Adrenal gland (tissue), 9 donors: ENCODE measurements at regions not wholly inside any gene's neighbourhood (a gene's known extent, or its start where the extent isn't known, plus 50 kb on each side); places are given as distances from the start of the nearest gene placed in this dataset.
"Not testable (repeated sequence)": the region's sequence is repeated elsewhere in the genome, so short reads cannot be mapped to it uniquely, and the experiment has no call there.

Source experiments
- DNase-seq, 7 donors: peaks; one replicate each; pipeline ENCODE4 v3.0.0-alpha.2; 2019 to 2020
- H3K27ac ChIP-seq, 5 donors: fragments of 200-600 bp; sonication (generic) in 4 of 5; 1 replicate in 3 of 5; 2 replicates in 2 of 5; pipeline versions ENCODE4 v1.5.1 to v1.8.0; 2016 to 2020; ENCODE audit warnings: mild to moderate bottlenecking in 1 of 5
- H3K27me3 ChIP-seq: fragments of 200-600 bp; 2 replicates; pipeline ENCODE4 v1.8.0; 2021
- H3K36me3 ChIP-seq, 2 donors: fragments of 200-600 bp; replicated peaks in 1 of 2; 1 replicate in 1 of 2; 2 replicates in 1 of 2; pipeline versions ENCODE4 v1.5.1 to v1.8.0; 2018 to 2022
- H3K4me1 ChIP-seq, 2 donors: fragments of 200-600 bp; replicated peaks in 1 of 2; 1 replicate in 1 of 2; 2 replicates in 1 of 2; pipeline versions ENCODE4 v1.5.1 to v1.8.0; 2018 to 2021
- H3K4me3 ChIP-seq, 4 donors: fragments of 200-600 bp; sonication (generic) in 3 of 4; one replicate each; pipeline ENCODE4 v1.5.1; 2016 to 2018
- H3K9me3 ChIP-seq, 3 donors: fragments of 200-600 bp; sonication (generic) in 1 of 3; replicated peaks in 1 of 3; 1 replicate in 2 of 3; 2 replicates in 1 of 3; pipeline versions ENCODE4 v1.5.1 to v1.8.0; 2016 to 2021
- POLR2A ChIP-seq, 2 donors: fragments of 450-650 bp; IDR thresholded peaks; one replicate each; pipeline ENCODE4 v1.6.1; 2017; ENCODE audit warnings: antibody characterized with exemption in 2 of 2, mild to moderate bottlenecking in 2 of 2, moderate library complexity in 1 of 2
- WGBS, 4 donors: extraction: QIAGEN DNeasy Blood & Tissue Kit in 2 of 4; methylation state at CpG; one replicate each; pipeline versions ENCODE4 v1.1.5 to v1.1.7; 2013 to 2017; 5-methylcytosine and 5-hydroxymethylcytosine counted together
- intact Hi-C, 2 donors: fragments of 100-400 bp; cut with DNase I; formaldehyde crosslinking; loops; one replicate each; pipeline versions ENCODE4 v1.14.1 to v1.15.0; 2022 to 2023
- small RNA-seq, 2 donors: library from RNA; depleted of rRNA; stranded (forward); fragments of <200 nt; gene quantifications; one replicate each; pipeline ENCODE3, GENCODE V24; 2016
- TF ChIP-seq, protein P1 (sequence below), 6 experiments: fragments of 450-650 bp in 4 of 6; fragments of 200-600 bp in 2 of 6; sonication (generic) in 1 of 6; IDR thresholded peaks; 1 replicate in 5 of 6; 2 replicates in 1 of 6; pipeline versions ENCODE4 v1.5.1 to v1.8.0; 2016 to 2021; ENCODE audit warnings: antibody characterized with exemption in 6 of 6, mild to moderate bottlenecking in 2 of 6, moderate library complexity in 1 of 6
- donor health status: healthy with polysubstance abuse.
- donor health status: Bipolar disorder and iron deficiency.
- donor health status: DM: yes; HTN: yes; CAD: no.
- donor health status: DM: no; HTN: no; CAD: no.
- donor health status: DM: no; HTN: no; CAD: no.

DNA sequence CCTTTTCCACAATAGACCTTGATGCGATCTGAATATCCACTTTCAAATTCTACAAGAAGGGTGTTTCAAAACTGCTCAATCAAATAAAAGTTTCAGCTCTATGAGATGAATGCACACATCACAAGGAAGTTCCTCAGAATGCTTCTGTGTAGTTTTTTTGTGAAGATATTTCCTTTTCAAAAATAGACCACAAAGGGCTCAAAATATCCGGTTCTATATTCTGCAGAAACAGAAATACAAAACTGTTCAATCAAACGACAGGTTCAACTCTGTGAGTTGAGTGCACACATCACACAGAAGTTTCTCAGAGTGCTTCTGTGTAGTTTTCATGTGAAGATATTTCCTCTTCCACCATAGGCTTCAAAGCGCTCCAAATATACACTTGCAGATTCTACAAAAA, 293.9 kb upstream of the DEFB115 start:
- Histone ChIP-seq H3K27ac (no peak overlapping the region), H3K36me3 (no peaks in the 10 kb centered on the region), H3K9me3 (no peaks in the 10 kb centered on the region), H3K27me3 (no peaks in the 10 kb centered on the region), H3K4me1 (no peaks in the 10 kb centered on the region), H3K4me3 (no peak overlapping the region)
- WGBS, 4 donors, result 74 to 79% (median 76%) methylated on average over 4 of the region's 4 CpGs
- no peak for DNase-seq
- TF ChIP-seq, protein P1, sequence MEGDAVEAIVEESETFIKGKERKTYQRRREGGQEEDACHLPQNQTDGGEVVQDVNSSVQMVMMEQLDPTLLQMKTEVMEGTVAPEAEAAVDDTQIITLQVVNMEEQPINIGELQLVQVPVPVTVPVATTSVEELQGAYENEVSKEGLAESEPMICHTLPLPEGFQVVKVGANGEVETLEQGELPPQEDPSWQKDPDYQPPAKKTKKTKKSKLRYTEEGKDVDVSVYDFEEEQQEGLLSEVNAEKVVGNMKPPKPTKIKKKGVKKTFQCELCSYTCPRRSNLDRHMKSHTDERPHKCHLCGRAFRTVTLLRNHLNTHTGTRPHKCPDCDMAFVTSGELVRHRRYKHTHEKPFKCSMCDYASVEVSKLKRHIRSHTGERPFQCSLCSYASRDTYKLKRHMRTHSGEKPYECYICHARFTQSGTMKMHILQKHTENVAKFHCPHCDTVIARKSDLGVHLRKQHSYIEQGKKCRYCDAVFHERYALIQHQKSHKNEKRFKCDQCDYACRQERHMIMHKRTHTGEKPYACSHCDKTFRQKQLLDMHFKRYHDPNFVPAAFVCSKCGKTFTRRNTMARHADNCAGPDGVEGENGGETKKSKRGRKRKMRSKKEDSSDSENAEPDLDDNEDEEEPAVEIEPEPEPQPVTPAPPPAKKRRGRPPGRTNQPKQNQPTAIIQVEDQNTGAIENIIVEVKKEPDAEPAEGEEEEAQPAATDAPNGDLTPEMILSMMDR (IDR thresholded peaks at IDR 0.05), result no peak
- no peak for TF ChIP-seq POLR2A (IDR thresholded peaks at IDR 0.05)
- intact Hi-C loops, result no loop called here

DNA sequence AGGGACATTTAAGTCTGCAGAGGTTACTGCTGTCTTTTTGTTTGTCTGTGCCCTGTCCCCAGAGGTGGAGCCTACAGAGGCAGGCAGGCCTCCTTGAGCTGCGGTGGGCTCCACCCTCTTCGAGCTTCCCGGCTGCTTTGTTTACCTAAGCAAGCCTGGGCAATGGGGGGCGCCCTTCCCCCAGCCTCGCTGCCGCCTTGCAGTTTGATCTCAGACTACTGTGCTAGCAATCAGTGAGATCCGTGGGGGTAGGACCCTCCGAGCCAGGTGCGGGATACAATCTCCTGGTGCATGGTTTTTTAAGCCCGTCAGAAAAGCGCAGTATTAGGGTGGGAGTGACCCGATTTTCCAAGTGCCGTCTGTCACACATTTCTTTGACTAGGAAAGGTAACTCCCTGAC, 281.6 kb upstream of the DEFB115 start:
- H3K4me1 ChIP-seq, H3K36me3 ChIP-seq, H3K27me3 ChIP-seq, intact Hi-C loops, H3K27ac ChIP-seq, H3K4me3 ChIP-seq, H3K9me3 ChIP-seq: not testable (repeated sequence)
- WGBS, 4 donors, result 79 to 88% (median 87%) methylated on average over 8 to 13 of the region's 13 CpGs
- peak in 1 of 7 donors; percentile 18 for DNase-seq

DNA sequence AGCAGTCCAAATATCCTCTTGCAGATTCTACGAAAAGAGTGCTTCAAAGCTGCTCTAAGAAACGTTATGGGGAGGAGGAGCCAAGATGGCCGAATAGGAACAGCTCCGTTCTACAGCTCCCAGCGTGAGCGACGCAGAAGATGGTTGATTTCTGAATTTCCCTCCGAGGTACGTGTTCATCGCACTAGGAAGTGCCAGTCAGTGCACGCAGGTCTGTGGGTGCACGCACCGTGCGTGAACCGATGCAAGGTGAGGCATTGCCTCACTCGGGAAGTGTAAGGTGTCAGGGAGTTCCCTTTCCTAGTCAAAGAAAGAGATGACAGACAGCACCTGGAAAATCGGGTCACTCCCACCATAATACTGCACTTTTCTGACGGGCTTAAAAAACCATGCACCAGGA, 272.1 kb upstream of the DEFB115 start:
- Histone ChIP-seq H3K36me3 (no peaks in the 10 kb centered on the region), H3K4me3 (no peak overlapping the region), H3K9me3 (no peaks in the 10 kb centered on the region), H3K27me3 (no peaks in the 10 kb centered on the region), H3K27ac (no peak overlapping the region), H3K4me1 (no peaks in the 10 kb centered on the region)
- DNase-seq, result peak in 1 of 7 donors; percentile 4
- intact Hi-C loops, result no loop called here
- TF ChIP-seq, protein P1 (IDR thresholded peaks at IDR 0.05), result no peak
- TF ChIP-seq POLR2A (IDR thresholded peaks at IDR 0.05), result no peak
- WGBS, 4 donors, result 84 to 88% (median 86%) methylated on average over 18 of the region's 18 CpGs

Small RNA genes lying in the stretch of these regions (small RNA-seq; reads per million reads assigned to genes)
- 0 reads per million in 2 donors for gene RNA5SP528
